LNCaP clone FGC (cell line): ENCODE measurements at regions not wholly inside any gene's neighbourhood (a gene's known extent, or its start where the extent isn't known, plus 50 kb on each side); places are given as distances from the start of the nearest gene placed in this dataset.

Source experiments
- DNase-seq: peaks from one replicate; pipeline ENCODE4 v3.0.0-alpha.2; 2011; ENCODE audit warnings: low read depth
- H3K4me3 ChIP-seq: 2 replicates; pipeline ENCODE4 v1.5.1; 2011; ENCODE audit warnings: mild to moderate bottlenecking, low read depth, low read length, control low read depth
- TF ChIP-seq, protein P1 (sequence below): IDR thresholded peaks from 2 replicates; pipeline ENCODE4 v1.5.1; 2012; ENCODE audit warnings: mild to moderate bottlenecking; ENCODE audit not compliant: control insufficient read depth, insufficient read depth; ENCODE audit errors: extremely low read depth

DNA sequence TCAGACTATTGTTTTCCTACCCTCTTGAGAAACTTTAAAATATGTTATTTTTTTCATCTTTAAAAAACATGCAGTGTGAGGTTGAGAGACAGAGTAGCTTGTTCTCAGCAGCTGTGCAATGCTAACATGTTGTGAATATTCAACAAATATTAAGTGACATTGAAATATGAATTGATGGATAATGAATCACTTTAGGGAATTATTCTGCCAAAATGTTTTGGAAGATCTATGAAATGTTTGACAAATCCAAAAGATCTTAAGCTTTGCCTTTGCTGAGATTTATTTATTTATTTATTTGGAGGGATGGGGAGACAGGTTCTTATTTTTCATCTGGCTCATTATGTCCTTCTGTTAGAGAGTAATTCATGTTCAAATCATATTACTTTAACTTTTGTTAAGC, 680.1 kb upstream of the CXADR start:
- no peak overlapping the region for H3K4me3 ChIP-seq
- DNase-seq, result no peak
- TF ChIP-seq, protein P1, sequence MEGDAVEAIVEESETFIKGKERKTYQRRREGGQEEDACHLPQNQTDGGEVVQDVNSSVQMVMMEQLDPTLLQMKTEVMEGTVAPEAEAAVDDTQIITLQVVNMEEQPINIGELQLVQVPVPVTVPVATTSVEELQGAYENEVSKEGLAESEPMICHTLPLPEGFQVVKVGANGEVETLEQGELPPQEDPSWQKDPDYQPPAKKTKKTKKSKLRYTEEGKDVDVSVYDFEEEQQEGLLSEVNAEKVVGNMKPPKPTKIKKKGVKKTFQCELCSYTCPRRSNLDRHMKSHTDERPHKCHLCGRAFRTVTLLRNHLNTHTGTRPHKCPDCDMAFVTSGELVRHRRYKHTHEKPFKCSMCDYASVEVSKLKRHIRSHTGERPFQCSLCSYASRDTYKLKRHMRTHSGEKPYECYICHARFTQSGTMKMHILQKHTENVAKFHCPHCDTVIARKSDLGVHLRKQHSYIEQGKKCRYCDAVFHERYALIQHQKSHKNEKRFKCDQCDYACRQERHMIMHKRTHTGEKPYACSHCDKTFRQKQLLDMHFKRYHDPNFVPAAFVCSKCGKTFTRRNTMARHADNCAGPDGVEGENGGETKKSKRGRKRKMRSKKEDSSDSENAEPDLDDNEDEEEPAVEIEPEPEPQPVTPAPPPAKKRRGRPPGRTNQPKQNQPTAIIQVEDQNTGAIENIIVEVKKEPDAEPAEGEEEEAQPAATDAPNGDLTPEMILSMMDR, result no peak

DNA sequence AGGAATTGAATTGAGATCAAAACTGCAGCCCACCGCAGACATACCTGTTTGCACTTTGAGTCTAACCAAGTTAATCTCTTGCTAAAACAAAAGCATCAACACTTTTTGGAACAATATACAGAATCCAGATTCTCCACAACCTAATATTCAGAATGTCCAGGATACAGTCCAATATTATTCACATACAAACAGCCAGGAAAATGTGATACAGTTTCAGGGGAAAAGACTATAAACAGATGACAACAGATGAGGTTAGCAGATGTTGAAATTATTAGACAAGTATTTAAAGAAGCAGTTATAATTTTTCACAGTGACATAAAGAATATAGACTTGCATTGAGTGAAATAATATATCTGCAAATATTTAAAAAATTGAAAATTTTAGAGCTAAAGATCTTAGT, 678.1 kb upstream of the CXADR start:
- no peak for DNase-seq
- TF ChIP-seq, protein P1, result no peak
- H3K4me3 ChIP-seq, result no peak overlapping the region

DNA sequence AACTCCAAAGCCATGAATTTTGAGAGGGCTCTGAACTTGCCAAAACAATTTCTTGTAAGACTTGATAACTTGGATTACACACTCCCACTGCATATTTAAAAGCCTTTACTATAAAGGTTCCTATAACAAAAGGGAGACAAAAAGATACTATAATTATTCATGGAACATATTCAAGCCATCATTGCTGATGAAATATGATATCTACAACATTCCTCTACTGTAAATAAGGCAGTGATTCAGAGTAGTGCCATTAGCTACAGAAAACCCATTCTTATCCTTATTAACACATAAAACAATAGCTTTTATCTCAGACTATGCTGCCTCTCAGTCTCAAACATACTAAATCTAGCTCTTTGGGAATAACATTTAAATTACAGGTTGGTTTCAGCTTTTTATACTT, 675.5 kb upstream of the CXADR start:
- no peak overlapping the region for H3K4me3 ChIP-seq
- no peak for DNase-seq
- TF ChIP-seq, protein P1, result no peak

DNA sequence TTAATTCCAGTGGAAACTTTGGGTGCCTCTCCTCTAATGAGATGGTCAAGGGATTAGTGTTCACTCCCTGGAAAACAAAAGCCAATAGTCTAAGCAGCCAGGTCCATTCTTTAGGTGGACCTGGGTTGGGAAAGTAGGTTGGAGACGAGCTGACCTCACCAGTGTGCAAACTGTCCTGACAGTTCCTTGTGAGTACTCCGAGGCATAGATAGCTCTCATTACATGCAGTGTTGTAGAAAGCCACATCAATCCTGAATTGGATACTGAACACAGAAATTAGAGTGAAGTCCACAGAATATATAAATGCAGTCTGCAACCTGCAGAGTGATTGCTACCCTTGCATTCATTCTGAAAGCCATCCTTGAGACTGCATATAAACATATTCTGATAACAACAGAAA, 675.1 kb upstream of the CXADR start:
- no peak for DNase-seq
- no peak overlapping the region for H3K4me3 ChIP-seq
- TF ChIP-seq, protein P1, result no peak

DNA sequence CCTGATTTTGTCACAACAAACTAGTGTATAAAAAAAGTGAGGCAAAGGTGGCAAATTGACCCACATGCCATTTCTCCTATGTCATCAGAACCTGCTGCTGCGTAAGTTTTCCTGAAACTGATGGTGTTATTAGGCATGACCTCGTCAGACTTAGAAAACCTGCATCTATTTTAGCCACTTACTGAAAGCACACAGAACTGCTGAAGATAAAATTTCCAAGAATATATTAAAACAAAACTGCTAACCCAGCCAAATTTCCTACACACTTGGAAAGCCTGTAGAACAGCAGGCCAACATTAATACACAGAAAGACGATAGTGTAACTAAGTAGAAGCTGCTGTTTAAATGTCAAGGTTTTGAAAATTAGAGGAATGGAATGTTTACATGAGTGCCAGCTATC, 674.5 kb upstream of the CXADR start:
- H3K4me3 ChIP-seq, result no peak overlapping the region
- TF ChIP-seq, protein P1, result no peak
- no peak for DNase-seq

DNA sequence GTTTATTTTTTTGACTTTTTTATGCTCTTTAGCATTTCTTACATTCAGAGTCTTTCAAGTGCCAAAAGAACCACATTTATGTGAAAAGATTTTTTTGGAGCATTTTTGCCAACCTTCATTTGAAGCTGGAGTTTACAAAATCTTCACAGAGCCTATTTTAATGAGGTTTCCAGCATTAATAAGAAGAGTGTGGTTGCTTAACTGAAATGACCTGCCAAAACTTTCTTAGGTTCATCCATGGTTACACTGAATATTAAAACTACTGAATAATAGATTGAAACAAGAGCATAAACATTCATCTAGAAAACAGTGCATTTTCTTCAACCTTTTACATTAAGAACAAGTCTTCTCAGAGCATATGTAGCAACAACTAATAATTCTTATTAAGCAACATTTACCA, 672.3 kb upstream of the CXADR start:
- DNase-seq, result no peak
- no peak overlapping the region for H3K4me3 ChIP-seq
- TF ChIP-seq, protein P1, result no peak

DNA sequence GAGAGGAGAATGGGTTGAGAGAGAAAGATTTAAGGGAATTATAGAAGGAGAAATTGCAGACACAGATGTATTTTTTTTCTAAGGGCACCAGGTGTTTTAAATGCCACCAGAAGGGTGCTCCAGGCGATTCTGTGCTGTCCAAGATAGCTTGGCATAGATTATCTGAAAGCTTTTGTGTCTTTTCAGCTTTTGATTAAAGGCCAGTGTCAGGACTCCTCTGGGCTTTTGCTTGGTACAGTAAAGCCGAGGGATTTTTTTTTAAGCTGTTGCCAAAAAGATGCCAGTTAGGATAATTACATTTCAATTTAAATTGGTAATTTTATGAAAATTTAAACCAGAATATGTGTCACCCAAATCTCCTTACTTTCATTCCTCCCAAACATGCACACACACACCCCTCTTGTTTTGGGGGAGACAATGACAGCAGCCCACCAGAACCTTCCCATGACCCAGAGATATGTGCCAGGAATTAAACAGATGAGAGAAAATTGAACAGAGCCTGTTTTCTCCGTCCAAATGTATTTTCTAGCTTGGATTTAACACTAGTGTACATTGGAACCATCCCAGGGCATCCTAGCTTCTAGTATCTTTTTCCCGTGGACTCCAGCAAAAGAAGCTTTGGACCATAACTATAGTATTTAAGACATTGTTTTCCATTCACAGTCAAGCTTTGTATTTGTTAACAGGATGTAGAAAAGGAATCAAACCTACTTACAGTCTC, 670.7 kb upstream of the CXADR start:
- no peak overlapping the region for H3K4me3 ChIP-seq
- DNase-seq, result no peak
- TF ChIP-seq, protein P1, result no peak
